ENCODE measurements at regions not wholly inside any gene's neighbourhood (a gene's known extent, or its start where the extent isn't known, plus 50 kb on each side); places are given as distances from the start of the nearest gene placed in this dataset.

GRCh38 chr9:99305820-99306811 is 84.0 kb downstream of the SEC61B start:
- ATAC-seq: no peak
- Histone ChIP-seq H3K4me3 (no peak overlapping the region), H3K9me3 (no peaks in the 10 kb centered on the region), H3K27ac (no peak overlapping the region), H3K4me2 (no peak overlapping the region), H3K4me1 (no peaks in the 10 kb centered on the region)
- POLR2A ChIA-PET: no interaction called here
- TF ChIP-seq HEYL (CRISPR knock-in tag; IDR thresholded peaks at IDR 0.05) (no peak), FOXS1 (CRISPR knock-in tag; IDR thresholded peaks at IDR 0.05) (no peak), ATOH8 (CRISPR knock-in tag; IDR thresholded peaks at IDR 0.05; ENCODE audit: low read depth) (no peak), ZNF302 (CRISPR knock-in tag; IDR thresholded peaks at IDR 0.05) (no peak), HOXA7 (CRISPR knock-in tag; IDR thresholded peaks at IDR 0.05) (no peak), FOSL2 (IDR thresholded peaks at IDR 0.05) (no peak), FOSL2 (CRISPR knock-in tag; IDR thresholded peaks at IDR 0.05) (no peak), PHF8 (IDR thresholded peaks at IDR 0.05; ENCODE audit: borderline replicate concordance, low read depth) (no peak), POLR2A (IDR thresholded peaks at IDR 0.05; ENCODE audit: low read length) (no peak)
- CTCF ChIA-PET: no interaction called here
- 53% methylated on average over 26 of the region's 41 CpGs for WGBS (ENCODE audit: missing lambda C conversion rate)
- DNase-seq (ENCODE audit: low read depth in 1 of 2, low spot score in 1 of 2): no peak
- no peak for FAIRE-seq

- Histone ChIP-seq H3K4me2 (no peak overlapping the region), H3K4me3 (no peak overlapping the region), H3K27ac (no peak overlapping the region), H3K9me3 (no peaks in the 10 kb centered on the region), H3K4me1 (no peaks in the 10 kb centered on the region)
- ChIA-PET CTCF (no interaction called here), POLR2A (no interaction called here)
- 6% methylated on average over 4 of the region's 4 CpGs for WGBS (ENCODE audit: missing lambda C conversion rate)
- no peak for FAIRE-seq
- DNase-seq (ENCODE audit: low read depth in 1 of 2, low spot score in 1 of 2): no peak
- no peak for ATAC-seq
- TF ChIP-seq RNF2 (IDR thresholded peaks at IDR 0.05; ENCODE audit: borderline replicate concordance, low read depth) (no peak), ATOH8 (CRISPR knock-in tag; IDR thresholded peaks at IDR 0.05; ENCODE audit: low read depth) (no peak), SREBF2 (IDR thresholded peaks at IDR 0.05) (no peak), PHF8 (IDR thresholded peaks at IDR 0.05; ENCODE audit: borderline replicate concordance, low read depth) (no peak), HDAC2 (IDR thresholded peaks at IDR 0.05) (no peak), PBX3 (IDR thresholded peaks at IDR 0.05) (no peak), CEBPB (IDR thresholded peaks at IDR 0.05) (no peak), FOSL2 (IDR thresholded peaks at IDR 0.05) (no peak), FOSL2 (CRISPR knock-in tag; IDR thresholded peaks at IDR 0.05) (no peak), CTCF (IDR thresholded peaks at IDR 0.05) (no peak), NPAS2 (CRISPR knock-in tag; IDR thresholded peaks at IDR 0.05; ENCODE audit: borderline replicate concordance) (no peak), POLR2AphosphoS2 (conservative IDR thresholded peaks at IDR 0.05; ENCODE audit: low read length) (no peak), BHLHE40 (IDR thresholded peaks at IDR 0.05; ENCODE audit: low read depth, low read length) (no peak), REST (IDR thresholded peaks at IDR 0.05) (no peak), CBX2 (IDR thresholded peaks at IDR 0.05; ENCODE audit: borderline replicate concordance, low read depth) (no peak)
These were observed 85.8 kb downstream of the SEC61B start for GRCh38 chr9:99307851-99308250.
